Type B pancreatic cell (in vitro differentiated cells): ENCODE measurements at regions not wholly inside any gene's neighbourhood (a gene's known extent, or its start where the extent isn't known, plus 50 kb on each side); places are given as distances from the start of the nearest gene placed in this dataset.
A peak's percentile ranks its signal among the peaks of the same experiment; 100 is the strongest.

Experiments used
- DNase-seq: peaks from one replicate; pipeline ENCODE4 v3.0.0; 2021; ENCODE audit warnings: mixed read lengths; ENCODE audit not compliant: unreplicated experiment; ENCODE audit errors: extremely low spot score
- H3K27ac Mint-ChIP-seq: 2 replicates; pipeline ENCODE4 v1.8.0; 2021; ENCODE audit warnings: mild to moderate bottlenecking, mixed read lengths
- H3K27me3 Mint-ChIP-seq: 2 replicates; pipeline ENCODE4 v1.8.0; 2021; ENCODE audit warnings: mixed read lengths
- H3K36me3 Mint-ChIP-seq: 2 replicates; pipeline ENCODE4 v1.8.0; 2021; ENCODE audit warnings: mixed read lengths
- H3K4me1 Mint-ChIP-seq: one replicate; pipeline ENCODE4 v1.8.0; 2021; ENCODE audit warnings: mixed read lengths; ENCODE audit not compliant: unreplicated experiment
- H3K4me3 Mint-ChIP-seq: 2 replicates; pipeline ENCODE4 v1.8.0; 2021; ENCODE audit warnings: mild to moderate bottlenecking, mixed read lengths
- H3K9me3 Mint-ChIP-seq: 2 replicates; pipeline ENCODE4 v1.8.0; 2021; ENCODE audit warnings: mixed read lengths
- TF ChIP-seq, protein P1 (sequence below): fragments of 200-600 bp; sonication (generic); conservative IDR thresholded peaks from 2 replicates; pipeline ENCODE4 v1.5.0; 2021; ENCODE audit warnings: antibody characterized with exemption, mild to moderate bottlenecking

DNA sequence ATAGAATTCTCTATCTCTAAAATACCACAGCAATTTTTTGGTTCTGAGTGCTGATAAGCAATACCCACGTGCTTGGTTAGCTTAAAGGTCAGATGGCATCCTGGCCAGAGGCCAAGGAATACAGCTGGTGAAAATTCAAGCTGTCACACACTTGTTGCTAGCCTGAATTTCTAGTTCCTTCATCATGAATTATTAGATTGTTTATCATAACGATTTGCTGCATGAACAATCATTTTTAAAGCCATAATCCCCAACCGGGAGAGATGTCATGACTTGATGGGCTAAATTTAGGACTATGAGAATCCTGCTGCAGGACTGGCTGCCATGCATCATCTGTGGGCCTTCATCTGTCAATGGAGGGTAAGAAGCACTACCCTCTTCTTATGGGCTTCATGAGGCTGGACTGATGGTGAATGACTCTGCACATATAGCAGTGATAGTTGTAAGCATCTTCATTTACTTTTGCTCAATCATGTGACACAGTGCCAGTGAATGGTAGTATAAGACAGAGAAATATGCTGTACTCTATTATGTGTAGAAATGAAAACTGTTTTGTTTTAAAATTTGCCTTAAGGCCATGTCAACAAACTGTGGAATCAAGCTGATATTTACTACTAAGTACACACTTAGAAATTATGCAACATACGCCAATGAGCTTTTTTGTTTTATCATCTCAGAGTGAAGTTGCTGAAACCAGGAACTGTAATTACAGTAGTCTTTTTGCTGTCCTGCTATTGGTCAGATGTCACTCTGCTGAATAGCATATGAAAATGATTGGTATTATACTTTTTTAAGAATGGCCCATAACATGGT lies 80.5 kb upstream of the RALGPS2 start:
- peaks cover 49% of the 10 kb centered on the region for H3K4me1 Mint-ChIP-seq
- peaks cover 11% of the 10 kb centered on the region for H3K9me3 Mint-ChIP-seq
- H3K36me3 Mint-ChIP-seq, result no peaks in the 10 kb centered on the region
- DNase-seq, result no peak
- H3K27me3 Mint-ChIP-seq, result no peaks in the 10 kb centered on the region
- TF ChIP-seq, protein P1, sequence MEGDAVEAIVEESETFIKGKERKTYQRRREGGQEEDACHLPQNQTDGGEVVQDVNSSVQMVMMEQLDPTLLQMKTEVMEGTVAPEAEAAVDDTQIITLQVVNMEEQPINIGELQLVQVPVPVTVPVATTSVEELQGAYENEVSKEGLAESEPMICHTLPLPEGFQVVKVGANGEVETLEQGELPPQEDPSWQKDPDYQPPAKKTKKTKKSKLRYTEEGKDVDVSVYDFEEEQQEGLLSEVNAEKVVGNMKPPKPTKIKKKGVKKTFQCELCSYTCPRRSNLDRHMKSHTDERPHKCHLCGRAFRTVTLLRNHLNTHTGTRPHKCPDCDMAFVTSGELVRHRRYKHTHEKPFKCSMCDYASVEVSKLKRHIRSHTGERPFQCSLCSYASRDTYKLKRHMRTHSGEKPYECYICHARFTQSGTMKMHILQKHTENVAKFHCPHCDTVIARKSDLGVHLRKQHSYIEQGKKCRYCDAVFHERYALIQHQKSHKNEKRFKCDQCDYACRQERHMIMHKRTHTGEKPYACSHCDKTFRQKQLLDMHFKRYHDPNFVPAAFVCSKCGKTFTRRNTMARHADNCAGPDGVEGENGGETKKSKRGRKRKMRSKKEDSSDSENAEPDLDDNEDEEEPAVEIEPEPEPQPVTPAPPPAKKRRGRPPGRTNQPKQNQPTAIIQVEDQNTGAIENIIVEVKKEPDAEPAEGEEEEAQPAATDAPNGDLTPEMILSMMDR, result no peak
- peak overlapping the region; percentile 46 for H3K4me3 Mint-ChIP-seq
- peak overlapping the region; percentile 66 for H3K27ac Mint-ChIP-seq

GRCh38 chr1:178645157-178645807 lies 79.8 kb upstream of the RALGPS2 start:
- Mint-ChIP-seq H3K36me3 (no peaks in the 10 kb centered on the region), H3K27me3 (no peaks in the 10 kb centered on the region), H3K4me3 (peak overlapping the region; percentile 52), H3K9me3 (peaks cover 11% of the 10 kb centered on the region), H3K4me1 (peaks cover 49% of the 10 kb centered on the region), H3K27ac (peak overlapping the region; percentile 66)
- no peak for DNase-seq
- TF ChIP-seq, protein P1, result no peak

DNA sequence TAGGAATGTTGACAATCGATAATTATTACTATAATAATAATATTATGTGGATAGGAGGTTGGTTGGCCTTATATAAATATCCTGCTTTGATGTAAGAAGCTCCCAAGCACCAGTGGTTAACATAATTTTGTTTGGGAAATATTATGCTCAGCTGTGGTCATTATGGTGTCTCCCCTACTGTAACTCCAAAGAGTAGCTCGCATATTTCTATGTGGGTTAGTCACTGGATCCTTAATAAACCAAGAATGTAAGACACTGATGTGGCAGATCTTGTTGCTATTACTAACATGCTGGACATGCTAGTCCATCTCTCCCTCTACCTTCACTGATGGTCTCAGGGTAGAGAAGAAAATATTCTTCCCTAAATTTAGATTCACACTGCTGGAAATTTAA lies 79.2 kb upstream of the RALGPS2 start:
- TF ChIP-seq, protein P1, result no peak
- Mint-ChIP-seq H3K4me1 (peaks cover 53% of the 10 kb centered on the region), H3K27me3 (no peaks in the 10 kb centered on the region), H3K36me3 (no peaks in the 10 kb centered on the region), H3K9me3 (peaks cover 8% of the 10 kb centered on the region), H3K4me3 (no peak overlapping the region), H3K27ac (no peak overlapping the region)
- no peak for DNase-seq

GRCh38 chr1:178646821-178647220 lies 78.2 kb upstream of the RALGPS2 start:
- H3K4me1 Mint-ChIP-seq, result peaks cover 59% of the 10 kb centered on the region
- TF ChIP-seq, protein P1, result no peak
- DNase-seq, result no peak
- H3K9me3 Mint-ChIP-seq, result peaks cover 8% of the 10 kb centered on the region
- H3K27me3 Mint-ChIP-seq, result no peaks in the 10 kb centered on the region
- no peak overlapping the region for H3K4me3 Mint-ChIP-seq
- H3K36me3 Mint-ChIP-seq, result no peaks in the 10 kb centered on the region
- H3K27ac Mint-ChIP-seq, result no peak overlapping the region

- DNase-seq, result no peak
- Mint-ChIP-seq H3K9me3 (peaks cover 8% of the 10 kb centered on the region), H3K27ac (no peak overlapping the region), H3K27me3 (no peaks in the 10 kb centered on the region), H3K4me3 (no peak overlapping the region), H3K4me1 (peaks cover 55% of the 10 kb centered on the region), H3K36me3 (no peaks in the 10 kb centered on the region)
- TF ChIP-seq, protein P1, result no peak
Measured at GRCh38 chr1:178648151-178648550, 76.9 kb upstream of the RALGPS2 start.
